ENCODE measurements at regions not wholly inside any gene's neighbourhood (a gene's known extent, or its start where the extent isn't known, plus 50 kb on each side); places are given as distances from the start of the nearest gene placed in this dataset.

DNA sequence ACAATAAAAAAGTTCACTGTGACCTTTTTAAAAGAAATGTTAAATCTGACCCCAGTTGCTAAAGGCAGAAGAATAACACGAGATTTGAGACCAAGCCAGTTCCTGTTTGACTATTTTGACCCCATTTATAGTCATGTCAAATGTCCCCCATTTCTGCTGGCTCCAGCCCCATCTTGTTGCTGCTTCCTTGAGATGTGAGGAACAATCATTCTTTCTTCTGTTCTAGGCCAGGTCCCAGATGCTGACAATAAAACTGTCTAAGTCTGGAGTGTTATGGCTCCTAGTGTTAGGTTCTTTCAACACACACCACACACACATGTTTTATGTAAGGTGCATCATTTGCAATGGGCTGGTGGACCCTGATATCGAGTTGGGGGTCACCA is 92.0 kb upstream of the CYP1B1 start:
- DNase-seq (ENCODE audit: extremely low spot score), result no peak
- CTCF ChIA-PET, result no interaction called here
- POLR2A ChIA-PET, result no interaction called here
- TF ChIP-seq FOXM1 (IDR thresholded peaks at IDR 0.05; ENCODE audit: borderline replicate concordance) (no peak), TARDBP (IDR thresholded peaks at IDR 0.05) (no peak), CTBP1 (IDR thresholded peaks at IDR 0.05; ENCODE audit: borderline replicate concordance) (no peak), FOXK2 (IDR thresholded peaks at IDR 0.05) (no peak), NFRKB (IDR thresholded peaks at IDR 0.05) (no peak), ELF4 (IDR thresholded peaks at IDR 0.05) (no peak), HDGF (IDR thresholded peaks at IDR 0.05; ENCODE audit: borderline replicate concordance) (no peak), SP1 (IDR thresholded peaks at IDR 0.05) (no peak), LEF1 (IDR thresholded peaks at IDR 0.05; ENCODE audit: borderline replicate concordance) (no peak), ZNF384 (IDR thresholded peaks at IDR 0.05) (no peak), FOXA1 (IDR thresholded peaks at IDR 0.05) (no peak), ARNT (IDR thresholded peaks at IDR 0.05) (no peak), L3MBTL2 (conservative IDR thresholded peaks at IDR 0.05) (no peak)

DNA sequence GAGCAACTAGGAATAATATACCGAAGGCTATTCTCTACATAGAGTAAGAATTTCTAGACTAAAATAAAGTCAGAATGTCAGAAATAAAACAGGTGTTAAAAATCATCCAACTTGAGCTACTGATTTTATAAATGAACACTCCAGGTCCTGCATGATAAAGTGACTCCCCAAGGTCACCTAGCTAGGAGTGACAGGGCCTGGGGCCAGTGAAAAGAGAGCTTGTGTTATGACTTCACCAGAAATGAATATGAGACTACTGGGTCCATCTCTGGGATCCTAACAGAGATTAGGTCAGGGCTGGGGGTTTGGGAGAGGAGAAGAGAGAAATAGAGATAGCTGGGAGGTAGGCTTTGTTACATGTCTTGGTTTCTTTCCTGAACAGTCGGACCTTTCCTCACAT is 89.7 kb upstream of the CYP1B1 start:
- ChIA-PET POLR2A (no interaction called here), CTCF (no interaction called here)
- DNase-seq (ENCODE audit: extremely low spot score), result no peak
- no peak for TF ChIP-seq L3MBTL2 (conservative IDR thresholded peaks at IDR 0.05)
- TF ChIP-seq, protein P1, sequence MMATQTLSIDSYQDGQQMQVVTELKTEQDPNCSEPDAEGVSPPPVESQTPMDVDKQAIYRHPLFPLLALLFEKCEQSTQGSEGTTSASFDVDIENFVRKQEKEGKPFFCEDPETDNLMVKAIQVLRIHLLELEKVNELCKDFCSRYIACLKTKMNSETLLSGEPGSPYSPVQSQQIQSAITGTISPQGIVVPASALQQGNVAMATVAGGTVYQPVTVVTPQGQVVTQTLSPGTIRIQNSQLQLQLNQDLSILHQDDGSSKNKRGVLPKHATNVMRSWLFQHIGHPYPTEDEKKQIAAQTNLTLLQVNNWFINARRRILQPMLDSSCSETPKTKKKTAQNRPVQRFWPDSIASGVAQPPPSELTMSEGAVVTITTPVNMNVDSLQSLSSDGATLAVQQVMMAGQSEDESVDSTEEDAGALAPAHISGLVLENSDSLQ (IDR thresholded peaks at IDR 0.05), result peak; percentile 70

DNA sequence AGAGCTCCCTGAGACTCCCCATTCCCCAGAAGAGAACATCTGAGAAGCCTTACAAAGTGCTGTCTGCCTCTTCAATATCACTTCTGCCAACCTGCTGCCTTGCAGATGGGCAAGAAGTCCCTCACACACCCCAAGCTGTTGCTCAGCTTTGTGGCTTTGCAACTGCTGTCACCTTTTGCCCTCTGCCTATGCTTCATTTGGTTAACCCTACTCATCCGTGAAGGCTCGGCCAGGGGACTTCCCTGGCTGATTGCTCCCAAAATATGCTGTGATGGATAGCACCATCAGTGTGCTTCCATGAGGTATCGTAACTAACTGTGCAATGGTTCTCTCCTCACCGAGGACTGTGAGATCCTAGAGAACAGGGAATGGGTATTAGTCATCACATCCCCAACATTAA is 88.9 kb upstream of the CYP1B1 start:
- TF ChIP-seq FOXM1 (IDR thresholded peaks at IDR 0.05; ENCODE audit: borderline replicate concordance) (no peak), FOXK2 (IDR thresholded peaks at IDR 0.05) (no peak), CTBP1 (IDR thresholded peaks at IDR 0.05; ENCODE audit: borderline replicate concordance) (no peak), HDGF (IDR thresholded peaks at IDR 0.05; ENCODE audit: borderline replicate concordance) (no peak), ARNT (IDR thresholded peaks at IDR 0.05) (no peak), SP1 (IDR thresholded peaks at IDR 0.05) (no peak), NFRKB (IDR thresholded peaks at IDR 0.05) (no peak), SUZ12 (IDR thresholded peaks at IDR 0.05) (no peak), ELF4 (IDR thresholded peaks at IDR 0.05) (no peak), L3MBTL2 (conservative IDR thresholded peaks at IDR 0.05) (no peak), LEF1 (IDR thresholded peaks at IDR 0.05; ENCODE audit: borderline replicate concordance) (no peak), FOXA1 (IDR thresholded peaks at IDR 0.05) (no peak)
- TF ChIP-seq, protein P1 (IDR thresholded peaks at IDR 0.05), result no peak
- POLR2A ChIA-PET, result no interaction called here
- CTCF ChIA-PET, result no interaction called here
- no peak for DNase-seq (ENCODE audit: extremely low spot score)

DNA sequence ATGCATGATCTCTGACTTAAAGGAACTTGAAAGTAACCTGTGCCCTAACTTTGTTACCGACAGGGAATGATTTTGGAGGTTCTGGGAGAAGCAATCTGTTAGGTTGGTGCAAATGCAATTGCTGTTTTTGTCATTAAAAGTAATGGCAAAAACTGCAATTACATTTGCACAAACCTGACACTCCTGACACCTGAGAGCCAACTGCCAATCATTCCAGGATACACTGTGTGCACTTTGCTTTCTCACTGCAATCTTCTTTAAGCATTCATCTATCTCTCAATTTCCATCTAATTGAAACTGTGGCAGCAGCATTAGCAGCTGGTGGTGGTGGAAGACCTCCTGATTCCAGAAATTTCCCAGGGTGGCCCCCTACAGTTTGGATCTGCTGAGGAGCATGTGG is 87.6 kb upstream of the CYP1B1 start:
- POLR2A ChIA-PET, result no interaction called here
- CTCF ChIA-PET, result no interaction called here
- no peak for DNase-seq (ENCODE audit: extremely low spot score)
- TF ChIP-seq, protein P1 (IDR thresholded peaks at IDR 0.05), result no peak
- TF ChIP-seq ELF4 (IDR thresholded peaks at IDR 0.05) (no peak), ARNT (IDR thresholded peaks at IDR 0.05) (no peak), BHLHE40 (IDR thresholded peaks at IDR 0.05; ENCODE audit: borderline replicate concordance) (no peak), LEF1 (IDR thresholded peaks at IDR 0.05; ENCODE audit: borderline replicate concordance) (no peak), HDGF (IDR thresholded peaks at IDR 0.05; ENCODE audit: borderline replicate concordance) (no peak), CTBP1 (IDR thresholded peaks at IDR 0.05; ENCODE audit: borderline replicate concordance) (no peak), FOXK2 (IDR thresholded peaks at IDR 0.05) (no peak), TARDBP (IDR thresholded peaks at IDR 0.05) (no peak), ZNF384 (IDR thresholded peaks at IDR 0.05) (no peak), FOXM1 (IDR thresholded peaks at IDR 0.05; ENCODE audit: borderline replicate concordance) (no peak), FOXA1 (IDR thresholded peaks at IDR 0.05) (no peak), SUZ12 (IDR thresholded peaks at IDR 0.05) (no peak), L3MBTL2 (conservative IDR thresholded peaks at IDR 0.05) (no peak), SP1 (IDR thresholded peaks at IDR 0.05) (no peak), NFRKB (IDR thresholded peaks at IDR 0.05) (no peak)

DNA sequence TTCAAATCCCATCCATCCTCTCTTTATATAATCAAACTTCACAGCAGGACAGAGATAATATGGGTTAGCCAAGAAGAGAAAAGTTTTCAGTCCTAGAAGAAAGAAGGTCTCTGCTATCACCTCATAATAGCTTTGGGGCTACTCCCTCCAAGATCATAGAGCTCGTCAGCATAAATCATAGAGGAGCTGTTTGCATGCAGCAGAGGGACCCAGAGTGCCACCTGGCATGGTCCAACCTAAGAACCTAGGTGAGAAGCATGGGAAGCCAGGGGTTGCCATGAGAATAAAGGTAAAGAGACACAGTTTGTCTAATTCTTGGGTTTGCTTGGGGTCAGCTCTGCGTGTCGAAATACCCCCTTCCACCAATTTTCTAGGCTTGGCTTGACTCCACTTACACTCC is 87.1 kb upstream of the CYP1B1 start:
- no peak for DNase-seq (ENCODE audit: extremely low spot score)
- POLR2A ChIA-PET, result no interaction called here
- CTCF ChIA-PET, result no interaction called here
- TF ChIP-seq TARDBP (IDR thresholded peaks at IDR 0.05) (no peak), ELF4 (IDR thresholded peaks at IDR 0.05) (no peak)

DNA sequence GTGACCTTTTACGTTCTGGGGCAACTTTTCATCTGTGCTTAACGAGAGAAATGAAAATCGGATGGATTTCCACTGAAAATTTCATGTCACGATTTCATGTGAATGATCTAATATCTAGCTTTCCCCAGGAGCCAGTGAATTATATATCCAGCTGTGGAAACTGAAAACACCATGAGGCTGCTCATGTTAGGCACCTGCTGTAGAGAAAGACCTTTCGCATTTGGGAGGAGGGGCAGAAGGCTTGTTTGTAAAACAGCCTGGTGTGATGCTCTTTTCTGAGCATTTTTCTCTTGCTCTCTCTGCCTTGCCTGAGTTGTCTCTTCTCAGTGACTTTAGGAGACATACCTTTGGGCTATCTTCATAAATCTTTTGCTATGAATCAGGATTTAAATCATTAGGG is 84.6 kb upstream of the CYP1B1 start:
- ChIA-PET CTCF (no interaction called here), POLR2A (no interaction called here)
- TF ChIP-seq ARNT (IDR thresholded peaks at IDR 0.05), result no peak
- TF ChIP-seq SP1 (IDR thresholded peaks at IDR 0.05), result no peak
- no peak for TF ChIP-seq L3MBTL2 (conservative IDR thresholded peaks at IDR 0.05)
- no peak for TF ChIP-seq FOXA1 (IDR thresholded peaks at IDR 0.05)
- no peak for TF ChIP-seq TARDBP (IDR thresholded peaks at IDR 0.05)
- no peak for TF ChIP-seq FOXM1 (IDR thresholded peaks at IDR 0.05; ENCODE audit: borderline replicate concordance)
- TF ChIP-seq CTBP1 (IDR thresholded peaks at IDR 0.05; ENCODE audit: borderline replicate concordance), result no peak
- no peak for TF ChIP-seq ELF4 (IDR thresholded peaks at IDR 0.05)
- no peak for TF ChIP-seq HDGF (IDR thresholded peaks at IDR 0.05; ENCODE audit: borderline replicate concordance)
- no peak for TF ChIP-seq SUZ12 (IDR thresholded peaks at IDR 0.05)
- TF ChIP-seq ZNF384 (IDR thresholded peaks at IDR 0.05), result no peak
- TF ChIP-seq NFRKB (IDR thresholded peaks at IDR 0.05), result no peak
- TF ChIP-seq BHLHE40 (IDR thresholded peaks at IDR 0.05; ENCODE audit: borderline replicate concordance), result no peak
- no peak for TF ChIP-seq LEF1 (IDR thresholded peaks at IDR 0.05; ENCODE audit: borderline replicate concordance)
- DNase-seq (ENCODE audit: extremely low spot score), result no peak

DNA sequence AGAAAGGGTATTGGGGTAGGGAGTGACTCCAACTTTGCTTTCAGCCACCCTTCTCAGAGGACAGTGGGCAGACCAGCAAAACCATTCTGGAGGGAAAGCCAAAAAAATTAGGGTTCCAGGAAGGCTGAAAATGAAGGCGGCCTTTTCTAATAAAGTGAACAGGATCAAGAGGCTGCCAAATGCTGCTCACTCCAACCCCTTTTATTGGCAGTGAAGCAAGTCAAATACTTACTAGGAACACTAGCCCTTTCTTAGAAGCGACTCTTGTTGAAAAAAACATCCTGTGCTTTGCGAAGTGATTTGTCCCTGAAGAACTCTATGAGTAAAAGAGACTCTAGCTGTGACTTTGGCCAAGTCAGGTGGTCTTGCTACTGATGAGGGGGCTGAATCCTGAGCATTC is 83.6 kb upstream of the CYP1B1 start:
- no peak for DNase-seq (ENCODE audit: extremely low spot score)
- CTCF ChIA-PET, result no interaction called here
- TF ChIP-seq L3MBTL2 (conservative IDR thresholded peaks at IDR 0.05) (no peak), ARNT (IDR thresholded peaks at IDR 0.05) (no peak), FOXA1 (IDR thresholded peaks at IDR 0.05) (no peak), ELF4 (IDR thresholded peaks at IDR 0.05) (no peak)
- POLR2A ChIA-PET, result no interaction called here

Measured in HEK293T (cell line).